GM21390 (cell line): ENCODE measurements at regions not wholly inside any gene's neighbourhood (a gene's known extent, or its start where the extent isn't known, plus 50 kb on each side); places are given as distances from the start of the nearest gene placed in this dataset.
"Not testable (repeated sequence)": the region's sequence is repeated elsewhere in the genome, so short reads cannot be mapped to it uniquely, and the experiment has no call there.

Source experiments
- ATAC-seq: cut with Tn5 transposase; IDR thresholded peaks from one replicate; pipeline ENCODE4 v1.9.1; 2021; ENCODE audit not compliant: unreplicated experiment

GRCh38 chr15:84360902-84361301, 125.3 kb downstream of the GOLGA6L4 start:
- ATAC-seq, result not testable (repeated sequence)

- not testable (repeated sequence) for ATAC-seq
Observed at GRCh38 chr15:84384421-84384820, 148.8 kb downstream of the GOLGA6L4 start.

DNA sequence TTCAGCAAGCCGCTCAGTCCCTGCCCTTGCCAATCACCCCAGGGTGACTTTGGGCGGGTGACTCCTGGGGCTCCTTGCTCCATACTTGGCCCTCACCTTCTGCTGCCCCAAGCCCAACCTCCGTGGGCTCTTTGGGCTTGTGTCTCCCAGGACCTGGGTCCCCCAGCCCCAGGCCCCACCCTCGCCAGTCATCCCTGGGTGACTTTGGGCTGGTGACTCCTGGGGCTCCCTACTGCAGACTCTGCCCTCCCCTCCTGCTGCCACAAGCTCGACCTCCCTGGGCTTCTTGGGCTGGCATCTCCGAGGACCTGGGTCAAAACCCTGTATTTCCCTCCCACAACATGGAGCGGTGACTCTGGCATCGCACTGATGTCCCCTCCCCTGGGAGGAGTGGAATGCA, 151.5 kb downstream of the GOLGA6L4 start:
- ATAC-seq, result no peak

DNA sequence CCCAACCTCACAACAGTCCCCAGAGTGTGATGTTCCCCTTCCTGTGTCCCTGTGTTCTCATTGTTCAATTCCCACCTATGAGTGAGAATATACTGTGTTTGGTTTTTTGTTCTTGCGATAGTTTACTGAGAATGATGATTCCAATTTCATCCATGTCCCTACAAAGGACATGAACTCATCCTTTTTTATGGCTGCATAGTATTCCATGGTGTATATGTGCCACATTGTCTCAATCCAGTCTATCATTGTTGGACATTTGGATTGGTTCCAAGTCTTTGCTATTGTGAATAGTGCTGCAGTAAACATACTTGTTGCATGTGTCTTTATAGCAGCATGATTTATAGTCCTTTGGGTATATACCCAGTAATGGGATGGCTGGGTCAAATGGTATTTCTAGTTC, 152.6 kb downstream of the GOLGA6L4 start:
- ATAC-seq, result not testable (repeated sequence)

- not testable (repeated sequence) for ATAC-seq
Observed at GRCh38 chr15:84388638-84389037, 153.1 kb downstream of the GOLGA6L4 start.

DNA sequence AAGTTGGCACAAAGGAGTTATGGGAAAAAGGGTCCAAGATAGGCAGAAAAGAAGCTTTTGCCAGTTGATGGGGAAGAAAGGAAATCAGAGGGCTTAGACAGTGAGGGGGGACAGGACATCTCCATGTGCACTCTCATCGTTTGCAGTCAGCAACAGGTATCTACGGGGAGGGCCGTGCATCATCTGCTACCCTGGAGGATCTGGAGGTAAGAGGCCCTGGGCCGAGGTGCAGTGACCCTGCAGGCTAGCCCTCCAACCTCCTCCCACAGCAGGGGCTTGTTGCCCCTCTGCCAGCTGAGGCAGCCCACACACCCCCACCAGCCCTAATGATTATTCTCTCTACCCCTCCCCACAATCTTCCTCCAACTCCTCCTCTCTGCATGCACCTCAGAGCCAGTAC, 154.8 kb downstream of the GOLGA6L4 start:
- ATAC-seq, result not testable (repeated sequence)

- ATAC-seq, result no peak
Observed at GRCh38 chr15:84391191-84391590, 155.6 kb downstream of the GOLGA6L4 start.

- not testable (repeated sequence) for ATAC-seq
Observed at GRCh38 chr15:84392020-84392419, 156.4 kb downstream of the GOLGA6L4 start.

GRCh38 chr15:84393386-84393936, 157.9 kb downstream of the GOLGA6L4 start:
- ATAC-seq, result not testable (repeated sequence)

GRCh38 chr15:84393966-84394365, 158.4 kb downstream of the GOLGA6L4 start:
- not testable (repeated sequence) for ATAC-seq

GRCh38 chr15:84395384-84395783, 159.8 kb downstream of the GOLGA6L4 start:
- not testable (repeated sequence) for ATAC-seq

DNA sequence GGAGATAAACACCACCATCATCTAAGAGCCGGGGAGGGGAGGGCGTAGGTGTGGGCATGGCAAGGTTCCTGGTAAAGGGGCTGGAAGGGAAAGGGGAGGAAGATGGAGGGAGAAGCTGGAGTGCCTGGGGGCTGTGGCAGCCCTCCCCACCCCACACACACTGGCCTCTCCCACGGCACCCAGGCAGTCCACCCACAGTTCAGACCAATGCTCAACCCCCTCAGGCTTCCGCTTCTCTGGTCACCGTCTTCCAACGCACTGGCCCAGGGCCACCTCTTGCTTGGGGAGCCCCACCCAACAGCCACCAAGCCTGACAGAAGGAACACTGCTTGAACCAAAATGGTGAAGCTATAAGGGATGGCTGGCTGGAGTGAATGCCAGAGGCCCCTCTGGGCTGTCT, 160.3 kb downstream of the GOLGA6L4 start:
- not testable (repeated sequence) for ATAC-seq

DNA sequence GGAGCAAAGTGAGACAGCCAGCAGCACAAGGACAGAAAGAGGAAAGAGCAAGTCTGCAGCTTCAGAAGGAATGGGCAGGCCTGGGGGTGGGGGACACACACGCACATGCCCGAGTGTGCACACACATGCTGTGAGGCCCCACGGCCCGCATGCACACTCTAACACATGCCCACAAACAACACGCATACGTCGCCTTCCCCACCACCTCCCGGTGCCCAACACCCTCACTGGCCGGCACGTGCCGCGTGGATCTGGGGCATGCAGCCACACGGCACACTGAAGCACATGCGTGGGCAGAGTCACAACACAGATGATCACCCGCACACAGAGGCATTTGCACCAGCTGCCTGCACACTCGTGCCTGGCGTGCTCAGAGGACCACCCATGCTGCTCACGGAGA, 161.5 kb downstream of the GOLGA6L4 start:
- not testable (repeated sequence) for ATAC-seq

DNA sequence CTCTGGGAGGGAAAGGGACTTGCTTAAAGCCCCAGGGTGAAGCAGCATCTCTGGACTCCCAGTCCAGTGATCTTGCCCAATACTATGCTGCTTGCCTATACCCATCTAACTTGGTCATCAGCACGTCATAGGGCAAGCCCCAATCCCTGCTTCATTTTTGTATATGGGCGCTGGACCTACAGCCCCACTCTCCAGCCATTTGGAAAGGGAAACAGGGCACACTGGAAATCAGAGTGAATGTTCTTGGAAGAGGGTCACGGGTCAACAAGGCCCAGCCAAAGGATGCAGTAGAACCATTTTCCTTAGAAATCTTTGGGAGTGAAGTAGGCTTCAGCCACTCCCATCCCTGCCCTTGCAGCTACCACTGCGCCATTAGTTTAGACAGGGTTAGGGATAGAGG, 162.5 kb downstream of the GOLGA6L4 start:
- ATAC-seq, result not testable (repeated sequence)

- ATAC-seq, result no peak
Observed at GRCh38 chr15:84398763-84399701, 163.5 kb downstream of the GOLGA6L4 start.

- no peak for ATAC-seq
Observed at GRCh38 chr15:84400017-84400740, 164.6 kb downstream of the GOLGA6L4 start.

DNA sequence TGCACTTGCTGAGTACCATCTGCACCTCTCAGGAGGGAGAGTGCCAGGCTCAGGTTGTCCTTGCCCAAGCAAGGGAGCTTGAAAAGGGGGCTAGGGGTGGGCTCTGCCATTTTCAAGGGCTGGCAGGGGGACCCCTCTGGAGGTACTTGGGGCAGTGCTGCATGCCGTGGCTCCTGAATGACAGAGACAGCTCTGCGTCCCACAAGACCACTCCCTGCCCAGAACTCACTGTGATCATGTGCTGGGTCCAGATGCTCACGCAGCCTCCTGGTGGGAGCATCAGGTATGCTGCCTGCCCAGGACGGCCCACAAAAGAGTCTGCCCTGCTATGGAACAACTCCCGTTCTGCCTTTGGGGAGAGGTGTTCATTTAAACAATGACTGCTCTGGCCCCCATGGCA, 165.2 kb downstream of the GOLGA6L4 start:
- ATAC-seq, result no peak

DNA sequence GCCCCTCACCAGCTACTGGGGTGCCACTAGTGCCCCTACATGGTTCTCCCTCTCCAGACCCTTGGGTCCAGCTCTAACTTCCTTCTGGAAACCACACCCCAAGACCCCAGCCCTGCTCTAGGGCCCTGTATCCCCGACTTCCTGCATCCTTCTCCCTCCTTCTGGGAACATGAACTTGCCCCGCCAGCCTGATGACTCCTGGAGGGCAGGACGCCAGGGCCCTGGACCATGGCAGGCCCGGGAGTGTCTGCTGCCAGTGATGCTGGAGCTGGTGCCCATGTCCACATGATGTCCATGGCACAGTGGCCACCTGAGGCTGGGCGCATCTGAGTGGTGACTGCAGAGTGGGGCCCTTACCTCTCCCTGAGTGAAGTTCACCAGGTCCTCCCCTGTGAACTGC, 165.9 kb downstream of the GOLGA6L4 start:
- not testable (repeated sequence) for ATAC-seq

DNA sequence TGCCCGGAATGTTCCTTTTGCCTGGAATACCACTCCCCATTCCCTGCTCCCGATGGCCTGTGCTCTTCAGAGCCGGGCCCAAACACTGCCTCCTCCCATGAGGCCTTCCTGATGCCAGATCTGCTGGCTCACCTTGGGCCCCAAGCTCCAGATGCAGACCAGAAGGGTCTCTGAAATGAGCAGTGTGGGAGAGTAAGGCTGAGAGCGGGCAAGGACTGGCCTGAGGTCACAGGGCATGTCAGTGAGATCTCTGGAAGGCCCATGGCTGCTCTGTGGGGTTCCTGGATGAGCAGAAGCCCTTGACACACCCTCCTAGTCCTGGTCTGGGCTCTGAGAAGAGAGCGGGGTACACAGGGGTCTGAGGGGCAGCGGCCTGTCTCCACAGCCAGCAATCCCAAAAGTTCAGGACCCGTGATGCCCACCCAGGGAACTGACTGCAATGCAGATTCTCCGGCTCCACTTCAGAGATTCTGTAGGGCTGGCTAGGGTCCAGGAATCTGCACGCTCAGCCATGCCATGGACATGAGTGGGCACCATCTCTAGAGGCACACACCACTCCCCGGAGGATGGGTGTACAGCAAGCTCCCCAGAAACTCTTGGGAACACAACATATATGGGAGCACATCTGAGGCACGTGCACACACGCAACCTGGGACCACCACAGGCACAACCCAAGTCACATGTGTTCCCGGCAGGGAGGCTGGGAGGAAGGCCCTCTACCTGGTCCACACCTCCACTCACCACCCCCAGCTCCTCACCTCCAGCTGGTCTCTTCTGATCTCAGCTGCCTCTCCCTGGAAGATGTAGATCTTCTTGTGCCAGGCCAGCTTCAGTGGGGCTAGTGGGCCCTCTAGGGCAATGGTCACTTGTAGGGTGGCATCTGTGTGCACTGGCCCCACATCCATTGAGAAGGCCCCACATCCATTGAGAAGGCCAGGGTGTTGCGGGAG, 166.6 kb downstream of the GOLGA6L4 start:
- not testable (repeated sequence) for ATAC-seq

DNA sequence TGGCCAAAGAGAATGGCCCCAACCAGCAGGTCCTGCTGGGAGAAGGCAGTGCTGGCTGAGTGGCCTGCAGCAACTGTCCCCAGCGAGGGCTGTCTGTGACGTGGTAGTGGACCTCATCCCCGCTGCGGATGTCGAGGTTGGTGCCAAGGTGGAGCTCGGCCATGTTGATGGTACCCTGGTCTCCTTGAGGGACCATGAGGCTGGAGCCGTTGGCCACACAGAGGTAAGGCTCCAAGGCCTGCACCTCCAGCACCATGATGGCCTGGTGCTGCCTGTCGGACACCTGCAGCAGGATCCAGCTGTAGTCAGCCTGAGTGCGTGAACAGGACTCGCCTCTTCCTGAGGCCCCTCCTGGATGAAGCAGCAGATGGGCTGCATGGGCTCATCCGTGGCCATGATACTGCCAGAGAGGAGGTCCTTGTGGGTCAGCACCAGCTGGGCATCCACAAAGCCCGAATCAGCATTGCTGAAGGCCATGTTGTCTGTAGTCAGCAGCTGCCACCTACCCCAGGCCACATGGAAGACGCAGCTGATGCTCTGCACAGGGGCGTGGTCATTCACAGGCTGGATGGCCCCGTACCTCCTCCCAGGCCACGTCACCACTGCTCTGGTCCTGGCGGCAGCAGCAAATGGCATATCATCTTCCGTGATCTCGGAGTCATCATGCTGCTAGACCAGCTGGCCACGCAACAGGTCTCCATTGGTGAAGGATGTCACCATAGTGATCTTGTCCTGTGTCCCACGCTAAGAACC, 167.5 kb downstream of the GOLGA6L4 start:
- ATAC-seq, result no peak
